ENCODE measurements at regions not wholly inside any gene's neighbourhood (a gene's known extent, or its start where the extent isn't known, plus 50 kb on each side); places are given as distances from the start of the nearest gene placed in this dataset.

- TF ChIP-seq ELK1 (IDR thresholded peaks at IDR 0.05; ENCODE audit: low read depth, low read length) (no peak), BHLHE40 (IDR thresholded peaks at IDR 0.05; ENCODE audit: low read depth, low read length) (no peak), CHD2 (IDR thresholded peaks at IDR 0.05; ENCODE audit: low read length, partially characterized antibody) (no peak)
- TF ChIP-seq, protein P1, sequence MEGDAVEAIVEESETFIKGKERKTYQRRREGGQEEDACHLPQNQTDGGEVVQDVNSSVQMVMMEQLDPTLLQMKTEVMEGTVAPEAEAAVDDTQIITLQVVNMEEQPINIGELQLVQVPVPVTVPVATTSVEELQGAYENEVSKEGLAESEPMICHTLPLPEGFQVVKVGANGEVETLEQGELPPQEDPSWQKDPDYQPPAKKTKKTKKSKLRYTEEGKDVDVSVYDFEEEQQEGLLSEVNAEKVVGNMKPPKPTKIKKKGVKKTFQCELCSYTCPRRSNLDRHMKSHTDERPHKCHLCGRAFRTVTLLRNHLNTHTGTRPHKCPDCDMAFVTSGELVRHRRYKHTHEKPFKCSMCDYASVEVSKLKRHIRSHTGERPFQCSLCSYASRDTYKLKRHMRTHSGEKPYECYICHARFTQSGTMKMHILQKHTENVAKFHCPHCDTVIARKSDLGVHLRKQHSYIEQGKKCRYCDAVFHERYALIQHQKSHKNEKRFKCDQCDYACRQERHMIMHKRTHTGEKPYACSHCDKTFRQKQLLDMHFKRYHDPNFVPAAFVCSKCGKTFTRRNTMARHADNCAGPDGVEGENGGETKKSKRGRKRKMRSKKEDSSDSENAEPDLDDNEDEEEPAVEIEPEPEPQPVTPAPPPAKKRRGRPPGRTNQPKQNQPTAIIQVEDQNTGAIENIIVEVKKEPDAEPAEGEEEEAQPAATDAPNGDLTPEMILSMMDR (IDR thresholded peaks at IDR 0.05), result no peak
Measured at GRCh38 chr7:25926009-25926408, 226.0 kb upstream of the NFE2L3 start.

Measured in A549 (cell line).